Small intestine (tissue), 7 donors: ENCODE measurements at regions not wholly inside any gene's neighbourhood (a gene's known extent, or its start where the extent isn't known, plus 50 kb on each side); places are given as distances from the start of the nearest gene placed in this dataset.
A peak's percentile ranks its signal among the peaks of the same experiment; 100 is the strongest.

Experiments
- DNase-seq, 2 donors: peaks; one replicate each; pipeline versions ENCODE4 v3.0.0 to v3.0.0-alpha.2; 2013
- FAIRE-seq: peaks from 2 replicates; lab custom pipeline; 2012; peaks lifted over from hg19 to GRCh38; lab: Jason Lieb, UNC
- H3K27ac ChIP-seq, 3 donors: one replicate each; pipeline ENCODE4 v1.5.1; 2013; ENCODE audit warnings: low read length in 2 of 3, mild to moderate bottlenecking in 2 of 3, control low read depth in 1 of 3, inconsistent platforms in 1 of 3, low read depth in 1 of 3, moderate library complexity in 1 of 3
- H3K27me3 ChIP-seq, 3 donors: one replicate each; pipeline ENCODE4 v1.6.1; 2013; ENCODE audit warnings: low read length in 3 of 3, inconsistent platforms in 1 of 3; ENCODE audit not compliant: control insufficient read depth in 3 of 3, insufficient read depth in 3 of 3
- H3K36me3 ChIP-seq, 3 donors: one replicate each; pipeline ENCODE4 v1.6.1; 2013; ENCODE audit warnings: low read length in 3 of 3, inconsistent platforms in 1 of 3, low read depth in 1 of 3, mild to moderate bottlenecking in 1 of 3, moderate library complexity in 1 of 3; ENCODE audit not compliant: control insufficient read depth in 3 of 3, insufficient read depth in 2 of 3
- H3K4me1 ChIP-seq, 3 donors: one replicate each; pipeline ENCODE4 v1.6.1; 2013; ENCODE audit warnings: low read length in 2 of 3, inconsistent platforms in 1 of 3, low read depth in 1 of 3, mild to moderate bottlenecking in 1 of 3, moderate library complexity in 1 of 3; ENCODE audit not compliant: control insufficient read depth in 3 of 3, insufficient read depth in 2 of 3
- H3K4me3 ChIP-seq, 3 donors: one replicate each; pipeline ENCODE4 v1.5.1; 2013; ENCODE audit warnings: low read length in 3 of 3, control low read depth in 1 of 3, inconsistent platforms in 1 of 3, low read depth in 1 of 3, mild to moderate bottlenecking in 1 of 3, moderate library complexity in 1 of 3
- H3K9me3 ChIP-seq, 2 donors: one replicate each; pipeline ENCODE4 v1.6.1; 2013; ENCODE audit warnings: low read depth in 1 of 2, low read length in 1 of 2; ENCODE audit not compliant: control insufficient read depth in 2 of 2, insufficient read depth in 1 of 2
- WGBS, 3 donors: extraction: QIAGEN DNeasy Blood & Tissue Kit; methylation state at CpG; one replicate each; pipeline ENCODE4 v1.1.7; 2013; 5-methylcytosine and 5-hydroxymethylcytosine counted together
- donor health status: healthy with polysubstance abuse.
- donor health status: control.
- donor health status: control.
- donor health status: Bipolar disorder and iron deficiency.
- donor health status: healthy.

DNA sequence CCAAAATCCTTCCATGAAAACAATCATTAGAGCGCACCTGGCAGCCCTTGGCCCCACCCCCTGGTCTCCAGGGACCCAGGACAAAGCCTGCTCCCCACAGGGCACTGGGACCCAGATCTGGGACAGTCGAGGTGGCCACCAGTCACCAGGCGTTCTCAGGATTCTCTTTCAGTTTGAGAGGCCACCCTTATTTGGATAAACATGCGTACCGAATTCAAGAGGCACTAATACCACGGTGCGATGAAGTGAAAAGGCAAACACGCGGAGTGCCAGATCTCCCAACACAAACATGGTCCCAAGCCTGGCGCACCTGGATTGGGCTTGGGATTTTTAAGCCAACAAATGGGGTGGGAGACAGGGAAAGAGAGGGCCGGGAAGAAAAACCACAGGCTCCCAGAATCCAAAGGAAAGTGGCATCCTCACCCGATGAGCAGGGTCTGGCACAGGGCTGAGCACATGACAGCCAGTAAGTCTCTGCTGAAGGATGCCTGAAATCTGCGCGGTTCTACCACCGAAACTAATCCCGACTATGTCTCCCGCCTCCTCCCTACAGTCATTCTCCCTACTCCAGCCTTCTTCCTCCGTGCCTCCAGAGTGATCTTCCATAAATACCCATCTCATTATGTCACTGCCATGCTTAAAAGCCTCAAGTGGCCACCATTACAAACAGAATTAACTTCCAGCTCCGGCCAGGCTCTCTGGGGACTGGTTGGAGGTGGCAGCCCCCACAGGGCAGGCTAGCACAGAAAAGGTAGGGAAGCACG, 60.9 kb upstream of the KLHL29 start:
- whole genome bisulfite sequencing, 3 donors: 84 to 90% (median 89%) methylated on average over 20 of the region's 20 CpGs
- Histone ChIP-seq H3K36me3 (no peaks in the 10 kb centered on the region), H3K4me3 (no peak overlapping the region), H3K4me1 (no peaks in the 10 kb centered on the region), H3K27me3 (peaks cover 0 to 2% (median 0%) of the 10 kb centered on the region in 3 donors), H3K27ac (no peak overlapping the region), H3K9me3 (no peaks in the 10 kb centered on the region)
- DNase-seq (no peak), FAIRE-seq (no peak)

DNA sequence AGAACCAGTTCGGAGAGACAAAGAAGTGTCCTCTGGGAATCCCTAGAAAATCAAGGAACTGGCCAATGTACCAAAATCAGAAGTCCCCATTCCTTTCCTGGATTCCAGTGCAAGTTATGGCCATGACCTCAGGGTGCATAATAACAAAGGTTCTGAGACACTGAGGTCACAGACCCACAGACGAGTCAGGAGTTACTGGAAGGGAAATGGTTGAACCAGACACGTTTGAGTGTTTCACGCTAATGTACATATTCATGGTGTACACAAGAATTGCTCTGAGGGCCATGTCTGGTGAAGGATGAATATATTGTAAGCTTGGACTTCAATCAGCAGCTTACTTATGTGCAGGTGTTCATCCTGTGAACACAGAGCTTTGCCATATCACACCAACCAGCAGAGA, 58.6 kb upstream of the KLHL29 start:
- Histone ChIP-seq H3K36me3 (no peaks in the 10 kb centered on the region), H3K4me1 (no peaks in the 10 kb centered on the region), H3K27me3 (peaks cover 0 to 5% (median 0%) of the 10 kb centered on the region in 3 donors), H3K27ac (no peak overlapping the region), H3K9me3 (no peaks in the 10 kb centered on the region), H3K4me3 (no peak overlapping the region)
- FAIRE-seq: no peak
- no peak for DNase-seq
- WGBS, 3 donors: 53 to 78% (median 57%) methylated on average over 4 of the region's 4 CpGs

DNA sequence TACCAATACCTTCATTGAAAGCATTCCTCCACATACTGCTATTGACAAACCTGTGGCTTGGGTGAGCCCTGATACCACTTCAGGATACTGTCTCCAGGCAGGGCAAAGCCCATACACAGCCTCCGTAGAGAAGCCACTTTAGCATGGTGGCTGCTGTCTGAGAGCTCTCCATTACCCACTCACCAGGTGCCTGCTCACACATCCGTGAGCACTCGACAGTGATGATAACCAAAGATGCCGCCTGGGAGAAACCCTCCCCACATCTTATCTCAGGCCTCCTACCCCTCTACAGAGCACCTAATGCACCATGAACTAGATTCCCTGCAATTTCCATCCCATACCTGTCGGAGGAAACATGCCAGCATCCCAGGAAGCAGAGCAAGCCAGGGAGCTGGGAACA, 57.6 kb upstream of the KLHL29 start:
- no peaks in the 10 kb centered on the region for H3K9me3 ChIP-seq
- no peaks in the 10 kb centered on the region for H3K4me1 ChIP-seq
- H3K27me3 ChIP-seq: peaks cover 0 to 6% (median 0%) of the 10 kb centered on the region in 3 donors
- no peaks in the 10 kb centered on the region for H3K36me3 ChIP-seq
- FAIRE-seq (no peak), DNase-seq (no peak)
- no peak overlapping the region for H3K4me3 ChIP-seq
- WGBS, 3 donors: 72 to 81% (median 77%) methylated on average over 5 of the region's 5 CpGs
- no peak overlapping the region for H3K27ac ChIP-seq

DNA sequence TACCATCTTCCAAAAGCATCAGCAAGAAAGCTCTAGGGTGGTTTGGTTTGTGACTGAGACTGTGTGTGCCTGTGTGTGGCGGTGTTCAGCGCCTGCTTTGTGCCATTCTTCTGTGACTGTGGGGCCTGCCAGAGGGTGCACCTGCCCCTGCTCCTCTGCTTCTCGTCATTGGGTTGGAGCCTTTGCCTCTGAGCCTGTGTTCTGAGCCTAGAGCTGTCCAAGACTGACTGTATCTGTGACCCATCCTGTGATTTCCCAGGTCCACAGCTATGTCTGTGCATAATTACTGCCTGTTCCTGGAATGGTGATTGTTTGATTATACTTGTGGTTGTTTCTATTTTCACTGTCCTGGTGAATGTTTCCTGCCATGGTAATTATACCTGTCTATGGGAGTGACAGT, 57.1 kb upstream of the KLHL29 start:
- Histone ChIP-seq H3K4me1 (no peaks in the 10 kb centered on the region), H3K27ac (no peak overlapping the region), H3K27me3 (peaks cover 0 to 6% (median 0%) of the 10 kb centered on the region in 3 donors), H3K9me3 (no peaks in the 10 kb centered on the region), H3K36me3 (no peaks in the 10 kb centered on the region), H3K4me3 (no peak overlapping the region)
- DNase-seq (no peak), FAIRE-seq (no peak)
- 58 to 71% (median 66%) methylated on average over 3 of the region's 3 CpGs for WGBS, 3 donors

DNA sequence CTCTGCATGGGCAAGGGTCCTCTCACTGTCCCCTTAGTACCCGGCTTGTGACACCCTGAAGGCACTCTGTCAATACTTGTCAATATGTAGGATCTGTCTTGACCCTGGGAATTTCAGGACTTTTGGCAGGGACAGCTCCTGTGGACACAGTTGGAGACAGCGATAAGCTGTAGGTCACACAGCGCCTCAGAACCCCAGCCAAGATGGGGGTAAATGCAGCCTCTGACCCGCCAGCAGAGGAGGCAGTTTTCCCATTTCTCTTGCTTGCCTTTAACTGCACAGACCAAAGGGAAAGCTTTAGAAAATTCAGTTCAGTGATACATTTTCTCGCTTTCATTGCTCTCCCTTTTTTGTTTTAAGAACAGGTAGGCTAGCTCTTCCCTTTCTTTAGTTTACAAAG, 54.8 kb upstream of the KLHL29 start:
- Histone ChIP-seq H3K36me3 (no peaks in the 10 kb centered on the region), H3K4me1 (no peaks in the 10 kb centered on the region), H3K9me3 (no peaks in the 10 kb centered on the region), H3K27ac (no peak overlapping the region), H3K4me3 (no peak overlapping the region), H3K27me3 (peaks cover 0 to 10% (median 0%) of the 10 kb centered on the region in 3 donors)
- peak in 1 of 2 donors; percentile 11 for DNase-seq
- 39 to 46% (median 41%) methylated on average over 5 of the region's 5 CpGs for WGBS, 3 donors
- no peak for FAIRE-seq
